CD14-positive monocyte (primary cell): ENCODE measurements at regions not wholly inside any gene's neighbourhood (a gene's known extent, or its start where the extent isn't known, plus 50 kb on each side); places are given as distances from the start of the nearest gene placed in this dataset.

Source experiments
- DNase-seq, 3 donors: peaks; one replicate each; pipeline ENCODE4 v3.0.0-alpha.2; 2011 to 2022
- H2AFZ ChIP-seq: 2 replicates; pipeline ENCODE4 v1.6.0; 2012; ENCODE audit warnings: mild to moderate bottlenecking, low read depth, low read length, inconsistent platforms; ENCODE audit not compliant: insufficient read depth, poor library complexity, severe bottlenecking
- H3K27ac ChIP-seq, 2 donors: 1 replicate in 1 of 2; 2 replicates in 1 of 2; pipeline ENCODE4 v1.5.1; 2012 to 2013; ENCODE audit warnings: low read length in 2 of 2, control low read depth in 1 of 2, inconsistent platforms in 1 of 2, low read depth in 1 of 2, mild to moderate bottlenecking in 1 of 2
- H3K27me3 ChIP-seq, 2 donors: one replicate each; pipeline versions ENCODE4 v1.6.0 to v1.6.1; 2011 to 2013; ENCODE audit warnings: low read length in 2 of 2; ENCODE audit not compliant: control insufficient read depth in 2 of 2, insufficient read depth in 2 of 2
- H3K36me3 ChIP-seq, 2 donors: replicated peaks in 1 of 2; 1 replicate in 1 of 2; 2 replicates in 1 of 2; pipeline versions ENCODE4 v1.5.1 to v1.6.1; 2012 to 2013; ENCODE audit warnings: low read length in 2 of 2, control low read depth in 1 of 2, inconsistent platforms in 1 of 2, mild to moderate bottlenecking in 1 of 2; ENCODE audit not compliant: insufficient read depth in 2 of 2, control insufficient read depth in 1 of 2
- H3K4me1 ChIP-seq, 2 donors: 1 replicate in 1 of 2; 2 replicates in 1 of 2; pipeline versions ENCODE4 v1.5.1 to v1.6.1; 2012 to 2013; ENCODE audit warnings: low read length in 2 of 2, control low read depth in 1 of 2, inconsistent platforms in 1 of 2, mild to moderate bottlenecking in 1 of 2, moderate library complexity in 1 of 2; ENCODE audit not compliant: insufficient read depth in 2 of 2, control insufficient read depth in 1 of 2
- H3K4me2 ChIP-seq: replicated peaks from 2 replicates; pipeline ENCODE3; 2012; ENCODE audit warnings: low read length, moderate library complexity, mild to moderate bottlenecking; ENCODE audit not compliant: poor library complexity, severe bottlenecking; ENCODE audit errors: extremely low read depth
- H3K4me3 ChIP-seq, 3 experiments: fragments of 200-600 bp in 1 of 3; sonication (generic) in 1 of 3; replicated peaks in 1 of 3; 1 replicate in 2 of 3; 2 replicates in 1 of 3; pipeline ENCODE4 v1.5.1; 2011 to 2013; ENCODE audit warnings: low read length in 3 of 3, mild to moderate bottlenecking in 3 of 3, control low read depth in 2 of 3, low read depth in 2 of 3, inconsistent platforms in 1 of 3, moderate library complexity in 1 of 3
- H3K79me2 ChIP-seq: 2 replicates; pipeline ENCODE4 v1.6.0; 2012; ENCODE audit warnings: mild to moderate bottlenecking, control low read depth, inconsistent platforms, low read length, moderate library complexity; ENCODE audit not compliant: insufficient read depth
- H3K9ac ChIP-seq: 2 replicates; pipeline ENCODE4 v1.6.0; 2017; ENCODE audit warnings: low read length, mild to moderate bottlenecking; ENCODE audit not compliant: insufficient read depth, poor library complexity, severe bottlenecking
- H3K9me3 ChIP-seq, 2 donors: replicated peaks in 1 of 2; 1 replicate in 1 of 2; 2 replicates in 1 of 2; pipeline versions ENCODE4 v1.5.1 to v1.6.1; 2012 to 2013; ENCODE audit warnings: low read length in 2 of 2, control low read depth in 1 of 2; ENCODE audit not compliant: control insufficient read depth in 1 of 2, insufficient read depth in 1 of 2
- H4K20me1 ChIP-seq: 2 replicates; pipeline ENCODE4 v1.6.0; 2012; ENCODE audit warnings: mild to moderate bottlenecking, low read length, control low read depth, moderate library complexity; ENCODE audit not compliant: insufficient read depth
- H3K27ac Mint-ChIP-seq, 7 donors: one replicate each; pipeline ENCODE4 v1.8.0; 2020; ENCODE audit warnings: mild to moderate bottlenecking in 7 of 7, mixed read lengths in 7 of 7, moderate library complexity in 6 of 7, inconsistent platforms in 2 of 7
- H3K27me3 Mint-ChIP-seq, 3 donors: one replicate each; pipeline ENCODE4 v1.8.0; 2021 to 2022; ENCODE audit warnings: low read depth in 3 of 3, mild to moderate bottlenecking in 3 of 3, mixed read lengths in 3 of 3, moderate library complexity in 3 of 3, inconsistent platforms in 1 of 3
- H3K36me3 Mint-ChIP-seq, 2 donors: one replicate each; pipeline ENCODE4 v1.8.0; 2020; ENCODE audit warnings: mixed read lengths in 2 of 2, inconsistent platforms in 1 of 2, mild to moderate bottlenecking in 1 of 2
- H3K4me1 Mint-ChIP-seq: one replicate; pipeline ENCODE4 v1.8.0; 2020; ENCODE audit warnings: mild to moderate bottlenecking, mixed read lengths
- H3K4me3 Mint-ChIP-seq, 2 donors: one replicate each; pipeline ENCODE4 v1.8.0; 2020; ENCODE audit warnings: mild to moderate bottlenecking in 2 of 2, mixed read lengths in 2 of 2, moderate library complexity in 1 of 2
- H3K9me3 Mint-ChIP-seq, 7 donors: one replicate each; pipeline ENCODE4 v1.8.0; 2020 to 2022; ENCODE audit warnings: mixed read lengths in 7 of 7, mild to moderate bottlenecking in 6 of 7, moderate library complexity in 6 of 7, inconsistent platforms in 2 of 7
- WGBS: methylation state at CpG from one replicate; pipeline ENCODE4 v1.1.5; 2013; ENCODE audit warnings: missing lambda C conversion rate; ENCODE audit not compliant: insufficient coverage; 5-methylcytosine and 5-hydroxymethylcytosine counted together
- intact Hi-C, 2 donors: fragments of 100-400 bp; cut with micrococcal nuclease; formaldehyde crosslinking; loops; one replicate each; pipeline versions ENCODE4 v1.15.0 to v1.15.1; 2023
- TF ChIP-seq, protein P1 (sequence below): fragments of 200-600 bp; IDR thresholded peaks from one replicate; pipeline ENCODE4 v1.8.0; 2022; ENCODE audit warnings: antibody characterized with exemption, mild to moderate bottlenecking

DNA sequence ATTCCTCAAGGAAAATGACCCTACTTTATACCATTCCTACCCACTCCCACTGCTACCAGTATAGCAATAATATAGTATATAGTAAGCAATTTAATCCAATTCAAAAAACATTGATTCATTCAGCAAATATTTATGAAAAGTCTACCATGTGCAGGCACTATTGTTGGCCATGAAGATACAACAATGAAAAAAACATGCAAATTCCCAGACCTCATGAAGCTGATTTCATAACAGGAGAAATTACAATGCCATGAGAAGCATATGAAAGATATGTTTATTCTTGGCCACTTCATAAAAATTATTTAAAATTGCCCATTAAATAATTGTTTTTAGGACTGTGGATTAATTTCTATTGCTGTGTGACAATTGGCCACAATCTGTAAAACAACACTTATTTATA is 315.8 kb upstream of the COL8A1 start:
- H3K4me3 ChIP-seq: no peak overlapping the region
- no peak overlapping the region for H3K9ac ChIP-seq
- no peaks in the 10 kb centered on the region for H3K36me3 Mint-ChIP-seq
- no peaks in the 10 kb centered on the region for H3K27me3 Mint-ChIP-seq
- no peaks in the 10 kb centered on the region for H3K4me1 ChIP-seq
- intact Hi-C loops: no loop called here
- no peak overlapping the region for H3K27ac ChIP-seq
- H3K27ac Mint-ChIP-seq: no peak overlapping the region
- peaks cover 0 to 8% (median 4%) of the 10 kb centered on the region in 7 donors for H3K9me3 Mint-ChIP-seq
- H3K4me1 Mint-ChIP-seq: no peaks in the 10 kb centered on the region
- no peaks in the 10 kb centered on the region for H3K36me3 ChIP-seq
- H3K27me3 ChIP-seq: no peaks in the 10 kb centered on the region
- no peaks in the 10 kb centered on the region for H4K20me1 ChIP-seq
- H2AFZ ChIP-seq: no peak overlapping the region
- no peaks in the 10 kb centered on the region for H3K79me2 ChIP-seq
- no peak overlapping the region for H3K4me2 ChIP-seq
- no peaks in the 10 kb centered on the region for H3K9me3 ChIP-seq
- TF ChIP-seq, protein P1, sequence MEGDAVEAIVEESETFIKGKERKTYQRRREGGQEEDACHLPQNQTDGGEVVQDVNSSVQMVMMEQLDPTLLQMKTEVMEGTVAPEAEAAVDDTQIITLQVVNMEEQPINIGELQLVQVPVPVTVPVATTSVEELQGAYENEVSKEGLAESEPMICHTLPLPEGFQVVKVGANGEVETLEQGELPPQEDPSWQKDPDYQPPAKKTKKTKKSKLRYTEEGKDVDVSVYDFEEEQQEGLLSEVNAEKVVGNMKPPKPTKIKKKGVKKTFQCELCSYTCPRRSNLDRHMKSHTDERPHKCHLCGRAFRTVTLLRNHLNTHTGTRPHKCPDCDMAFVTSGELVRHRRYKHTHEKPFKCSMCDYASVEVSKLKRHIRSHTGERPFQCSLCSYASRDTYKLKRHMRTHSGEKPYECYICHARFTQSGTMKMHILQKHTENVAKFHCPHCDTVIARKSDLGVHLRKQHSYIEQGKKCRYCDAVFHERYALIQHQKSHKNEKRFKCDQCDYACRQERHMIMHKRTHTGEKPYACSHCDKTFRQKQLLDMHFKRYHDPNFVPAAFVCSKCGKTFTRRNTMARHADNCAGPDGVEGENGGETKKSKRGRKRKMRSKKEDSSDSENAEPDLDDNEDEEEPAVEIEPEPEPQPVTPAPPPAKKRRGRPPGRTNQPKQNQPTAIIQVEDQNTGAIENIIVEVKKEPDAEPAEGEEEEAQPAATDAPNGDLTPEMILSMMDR: no peak
- H3K4me3 Mint-ChIP-seq: no peak overlapping the region
- DNase-seq: no peak

DNA sequence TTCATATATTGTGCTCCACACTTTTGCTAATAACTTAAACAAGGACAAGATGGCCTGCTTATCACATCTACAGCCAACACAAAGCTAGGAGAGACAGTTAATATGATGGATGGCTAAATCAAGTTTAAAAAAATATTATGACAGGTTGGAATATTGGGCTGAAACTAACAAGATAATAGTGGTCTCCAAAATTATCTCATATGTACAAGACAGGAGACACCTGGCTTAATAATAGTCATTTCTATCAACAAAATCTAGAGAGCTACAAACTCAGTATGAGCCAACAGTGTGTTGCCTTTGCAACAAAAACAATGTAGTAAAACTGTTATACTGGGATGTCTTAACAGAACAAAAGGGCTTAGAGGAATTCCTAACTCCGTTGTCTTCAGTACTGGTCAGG is 317.1 kb upstream of the COL8A1 start:
- no peak overlapping the region for H3K9ac ChIP-seq

More for the DNA sequence above, 317.1 kb upstream of the COL8A1 start:
- intact Hi-C loops: no loop called here
- H3K36me3 Mint-ChIP-seq: no peaks in the 10 kb centered on the region
- H3K4me3 Mint-ChIP-seq: no peak overlapping the region
- no peaks in the 10 kb centered on the region for H3K27me3 Mint-ChIP-seq
- Histone ChIP-seq H2AFZ (no peak overlapping the region), H3K27me3 (no peaks in the 10 kb centered on the region), H4K20me1 (no peaks in the 10 kb centered on the region), H3K79me2 (no peaks in the 10 kb centered on the region), H3K4me3 (no peak overlapping the region), H3K36me3 (no peaks in the 10 kb centered on the region), H3K9me3 (no peaks in the 10 kb centered on the region), H3K27ac (no peak overlapping the region), H3K4me1 (no peaks in the 10 kb centered on the region), H3K4me2 (no peak overlapping the region)
- no CpG with 5 or more reads among the region's 1 CpG for WGBS
- H3K4me1 Mint-ChIP-seq: no peaks in the 10 kb centered on the region
- H3K27ac Mint-ChIP-seq: no peak overlapping the region
- TF ChIP-seq, protein P1: no peak
- peaks cover 0 to 11% (median 5%) of the 10 kb centered on the region in 7 donors for H3K9me3 Mint-ChIP-seq
- DNase-seq: no peak
